ENCODE measurements at regions not wholly inside any gene's neighbourhood (a gene's known extent, or its start where the extent isn't known, plus 50 kb on each side); places are given as distances from the start of the nearest gene placed in this dataset.

- no peak for TF ChIP-seq CTCF (IDR thresholded peaks at IDR 0.05; ENCODE audit: low read depth, low read length)
- no peak for TF ChIP-seq MYC (IDR thresholded peaks at IDR 0.05; ENCODE audit: low read depth, low read length)
- TF ChIP-seq POLR2A (IDR thresholded peaks at IDR 0.05; ENCODE audit: extremely low read depth, insufficient read length), result no peak
- TF ChIP-seq MAX (IDR thresholded peaks at IDR 0.05; ENCODE audit: low read depth, low read length), result no peak
Measured at GRCh38 chr7:111668711-111669110, 106.4 kb upstream of the IMMP2L start.

All from NB4 (cell line).